Cardiac fibroblast (primary cell): ENCODE measurements at regions not wholly inside any gene's neighbourhood (a gene's known extent, or its start where the extent isn't known, plus 50 kb on each side); places are given as distances from the start of the nearest gene placed in this dataset.
"Not testable (repeated sequence)": the region's sequence is repeated elsewhere in the genome, so short reads cannot be mapped to it uniquely, and the experiment has no call there.

Experiments used
- DNase-seq, 2 donors: peaks; one replicate each; pipeline versions ENCODE4 v3.0.0 to v3.0.0-alpha.2; 2010; ENCODE audit warnings: low read depth in 2 of 2
- H3K4me3 ChIP-seq, 2 donors: replicated peaks in 1 of 2; 1 replicate in 1 of 2; 2 replicates in 1 of 2; pipeline ENCODE4 v1.5.1; 2011; ENCODE audit warnings: low read depth in 2 of 2, low read length in 2 of 2, mild to moderate bottlenecking in 2 of 2, moderate library complexity in 1 of 2
- TF ChIP-seq, protein P1 (sequence below): IDR thresholded peaks from one replicate; pipeline ENCODE4 v1.5.1; 2011; ENCODE audit warnings: low read depth, mild to moderate bottlenecking, low read length, inconsistent platforms

DNA sequence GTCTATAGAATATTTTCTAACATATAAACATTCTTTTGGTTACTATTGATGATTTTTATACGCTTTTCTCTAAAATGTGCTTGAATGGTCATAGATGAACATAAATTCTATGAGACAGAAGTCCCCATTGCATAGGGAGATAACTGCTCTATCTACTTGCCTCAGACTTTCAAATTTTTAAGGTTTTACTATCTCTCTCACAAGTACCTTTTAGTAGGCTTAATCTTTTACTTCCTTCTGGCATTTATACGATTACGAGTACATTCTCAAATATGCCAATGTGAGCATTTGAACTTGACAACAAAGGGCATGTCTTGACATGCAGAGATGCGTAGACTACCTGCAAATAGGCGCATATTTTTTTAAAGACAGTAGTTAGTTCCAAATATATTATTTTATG, 935.9 kb upstream of the LRATD1 start:
- DNase-seq: no peak
- TF ChIP-seq, protein P1, sequence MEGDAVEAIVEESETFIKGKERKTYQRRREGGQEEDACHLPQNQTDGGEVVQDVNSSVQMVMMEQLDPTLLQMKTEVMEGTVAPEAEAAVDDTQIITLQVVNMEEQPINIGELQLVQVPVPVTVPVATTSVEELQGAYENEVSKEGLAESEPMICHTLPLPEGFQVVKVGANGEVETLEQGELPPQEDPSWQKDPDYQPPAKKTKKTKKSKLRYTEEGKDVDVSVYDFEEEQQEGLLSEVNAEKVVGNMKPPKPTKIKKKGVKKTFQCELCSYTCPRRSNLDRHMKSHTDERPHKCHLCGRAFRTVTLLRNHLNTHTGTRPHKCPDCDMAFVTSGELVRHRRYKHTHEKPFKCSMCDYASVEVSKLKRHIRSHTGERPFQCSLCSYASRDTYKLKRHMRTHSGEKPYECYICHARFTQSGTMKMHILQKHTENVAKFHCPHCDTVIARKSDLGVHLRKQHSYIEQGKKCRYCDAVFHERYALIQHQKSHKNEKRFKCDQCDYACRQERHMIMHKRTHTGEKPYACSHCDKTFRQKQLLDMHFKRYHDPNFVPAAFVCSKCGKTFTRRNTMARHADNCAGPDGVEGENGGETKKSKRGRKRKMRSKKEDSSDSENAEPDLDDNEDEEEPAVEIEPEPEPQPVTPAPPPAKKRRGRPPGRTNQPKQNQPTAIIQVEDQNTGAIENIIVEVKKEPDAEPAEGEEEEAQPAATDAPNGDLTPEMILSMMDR: no peak
- H3K4me3 ChIP-seq: no peak overlapping the region

DNA sequence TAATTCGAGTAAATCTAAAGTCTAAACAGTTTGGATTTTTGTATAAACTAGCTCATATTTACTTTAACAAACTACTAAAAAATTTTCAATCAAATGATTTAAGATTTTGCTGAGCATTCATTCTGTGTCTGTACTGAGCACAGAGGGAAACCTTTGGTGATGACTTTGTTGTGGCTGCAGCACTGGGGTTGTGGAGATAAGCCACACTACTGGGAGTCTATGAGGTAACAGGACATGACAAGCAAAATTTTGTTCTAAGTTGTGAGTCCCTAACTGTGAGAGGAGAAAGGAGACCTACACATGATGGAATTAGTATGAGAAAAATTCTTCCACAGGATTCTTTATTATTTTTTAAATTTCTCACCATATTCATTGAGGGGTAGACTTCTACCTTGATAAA, 933.7 kb upstream of the LRATD1 start:
- TF ChIP-seq, protein P1: no peak
- no peak for DNase-seq
- no peak overlapping the region for H3K4me3 ChIP-seq

DNA sequence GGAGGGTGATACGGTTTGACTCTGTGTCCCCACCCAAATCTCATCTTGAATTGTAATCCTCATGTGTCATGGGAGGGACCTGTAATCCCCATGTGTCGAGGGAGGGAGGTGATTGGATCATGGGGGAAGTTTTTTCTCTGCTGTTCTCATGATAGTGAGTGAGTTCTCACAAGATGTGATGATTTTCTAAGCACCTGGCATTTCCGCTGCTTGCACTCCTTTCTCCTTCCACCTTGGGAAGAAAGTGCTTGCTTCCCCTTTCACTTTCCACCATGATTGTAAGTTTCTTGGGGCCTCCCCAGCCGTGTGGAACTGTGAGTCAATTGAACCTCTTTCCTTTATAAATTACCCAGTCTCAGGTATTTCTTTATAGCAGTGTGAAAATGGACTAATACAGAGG, 932.6 kb upstream of the LRATD1 start:
- not testable (repeated sequence) for H3K4me3 ChIP-seq, DNase-seq

DNA sequence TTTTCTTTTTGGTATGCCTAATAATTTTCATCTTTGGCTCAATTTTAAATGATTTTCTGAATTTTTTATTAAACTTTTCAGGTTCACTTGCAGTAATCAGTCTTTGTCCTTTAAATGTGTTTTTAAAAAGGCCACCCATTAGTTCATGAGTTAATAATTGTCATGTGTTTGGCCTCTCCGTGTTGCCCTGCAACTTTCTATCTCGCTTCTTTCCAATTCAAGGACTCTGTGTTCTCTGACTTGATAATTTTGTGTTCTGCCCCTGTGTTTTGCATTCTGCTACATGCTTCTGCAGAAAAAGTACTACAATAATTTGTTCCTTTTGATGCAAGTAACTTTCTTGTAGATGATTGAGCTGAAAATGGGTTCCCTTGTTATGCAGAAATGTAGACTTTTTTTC, 921.4 kb upstream of the LRATD1 start:
- H3K4me3 ChIP-seq: no peak overlapping the region
- TF ChIP-seq, protein P1: no peak
- no peak for DNase-seq

DNA sequence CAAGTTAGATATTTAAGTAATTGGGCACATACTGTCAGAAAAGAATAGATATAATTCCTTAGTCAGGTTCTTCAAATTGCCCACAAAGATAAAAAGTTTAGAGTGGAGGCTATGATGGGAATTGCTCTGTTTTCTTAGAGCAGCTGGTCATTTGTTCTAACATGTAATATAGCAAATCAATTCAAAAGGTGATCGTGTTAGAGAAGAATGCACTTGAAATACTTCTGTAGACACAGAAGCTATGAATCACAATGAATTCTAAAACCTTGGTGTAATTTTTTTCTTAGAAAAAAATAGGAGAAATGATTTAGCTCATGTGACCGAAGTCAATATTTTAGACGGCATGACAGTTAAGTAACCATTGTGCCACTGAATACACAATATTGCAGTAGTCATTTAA, 918.1 kb upstream of the LRATD1 start:
- H3K4me3 ChIP-seq: no peak overlapping the region

DNA sequence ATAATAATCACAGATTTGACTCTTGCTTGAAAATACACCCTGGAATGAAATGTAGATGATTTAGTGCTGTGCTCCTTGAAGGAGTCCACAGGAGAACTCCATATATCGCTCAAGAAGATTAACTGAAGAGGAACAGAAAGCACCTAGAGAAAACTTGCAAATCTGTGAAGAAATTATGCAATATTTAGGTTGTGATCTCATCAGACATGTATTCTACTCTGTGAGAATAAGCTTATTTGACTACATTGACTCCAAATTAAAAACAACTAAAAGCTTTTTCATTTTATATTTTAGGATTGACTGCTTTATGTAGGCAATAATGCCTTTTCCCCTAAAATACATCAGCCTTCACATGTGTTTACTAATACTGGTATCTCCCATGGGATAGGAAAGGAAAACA, 906.6 kb upstream of the LRATD1 start:
- TF ChIP-seq, protein P1: no peak
- no peak for DNase-seq
- no peak overlapping the region for H3K4me3 ChIP-seq

More for the DNA sequence above, 918.1 kb upstream of the LRATD1 start:
- TF ChIP-seq, protein P1: no peak
- DNase-seq: no peak

DNA sequence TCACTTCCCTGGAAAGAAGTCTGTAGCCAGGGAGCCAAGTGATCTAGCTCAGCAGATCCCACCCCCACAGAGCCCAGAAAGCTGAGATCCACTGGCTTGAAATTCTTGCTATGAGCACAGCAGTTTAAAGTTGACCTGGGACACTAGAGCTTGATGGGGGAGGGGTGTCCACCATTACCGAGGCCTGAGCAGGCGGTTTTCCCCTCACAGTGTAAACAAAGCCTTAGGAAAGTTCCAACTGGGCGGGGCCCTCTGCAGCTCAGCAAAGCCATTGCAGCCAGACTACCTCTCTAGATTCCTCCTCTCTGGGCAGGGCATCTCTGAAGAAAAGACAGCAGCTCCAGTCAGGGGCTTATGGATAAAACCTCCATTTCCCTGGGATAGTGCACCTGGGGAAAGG, 887.2 kb upstream of the LRATD1 start:
- no peak overlapping the region for H3K4me3 ChIP-seq
- DNase-seq: peak in 1 of 2 donors; percentile 2
- TF ChIP-seq, protein P1: no peak
